NCI-H1105 (cell line): ENCODE measurements at regions not wholly inside any gene's neighbourhood (a gene's known extent, or its start where the extent isn't known, plus 50 kb on each side); places are given as distances from the start of the nearest gene placed in this dataset.

ENCODE experiments used
- DNase-seq: peaks from one replicate; lab custom pipeline; 2025; lab: John Stamatoyannopoulos, UW

- DNase-seq = no peak
These were observed 68.1 kb upstream of the CES5A start for GRCh38 chr16:55943267-55943666.

GRCh38 chr16:55942821-55943220, 67.6 kb upstream of the CES5A start:
- no peak for DNase-seq

- DNase-seq = no peak
These were observed 66.4 kb upstream of the CES5A start for GRCh38 chr16:55941552-55941951.

- no peak for DNase-seq
These were observed 63.0 kb upstream of the CES5A start for GRCh38 chr16:55938126-55938525.

GRCh38 chr16:55933038-55933437, 57.9 kb upstream of the CES5A start:
- no peak for DNase-seq

- DNase-seq = no peak
These were observed 54.9 kb upstream of the CES5A start for GRCh38 chr16:55930036-55930435.

GRCh38 chr16:55929181-55929580, 54.0 kb upstream of the CES5A start:
- no peak for DNase-seq

- no peak for DNase-seq
These were observed 50.1 kb upstream of the CES5A start for GRCh38 chr16:55925242-55925641.
